ENCODE measurements at regions not wholly inside any gene's neighbourhood (a gene's known extent, or its start where the extent isn't known, plus 50 kb on each side); places are given as distances from the start of the nearest gene placed in this dataset.

- TF ChIP-seq NFRKB (IDR thresholded peaks at IDR 0.05) (no peak), L3MBTL2 (conservative IDR thresholded peaks at IDR 0.05) (no peak), FOXM1 (IDR thresholded peaks at IDR 0.05; ENCODE audit: borderline replicate concordance) (no peak), SUZ12 (IDR thresholded peaks at IDR 0.05) (no peak), SP1 (IDR thresholded peaks at IDR 0.05) (no peak), HDGF (IDR thresholded peaks at IDR 0.05; ENCODE audit: borderline replicate concordance) (no peak)
These were observed 93.6 kb upstream of the CDYL start for GRCh38 chr6:4682431-4683097.

Data from HEK293T (cell line).